GM18508 (cell line): ENCODE measurements at regions not wholly inside any gene's neighbourhood (a gene's known extent, or its start where the extent isn't known, plus 50 kb on each side); places are given as distances from the start of the nearest gene placed in this dataset.
"Not testable (repeated sequence)": the region's sequence is repeated elsewhere in the genome, so short reads cannot be mapped to it uniquely, and the experiment has no call there.

Experiments
- ATAC-seq: cut with Tn5 transposase; IDR thresholded peaks from one replicate; pipeline ENCODE4 v1.9.1; 2021; ENCODE audit warnings: moderate number of reproducible peaks; ENCODE audit not compliant: insufficient read depth, unreplicated experiment

DNA sequence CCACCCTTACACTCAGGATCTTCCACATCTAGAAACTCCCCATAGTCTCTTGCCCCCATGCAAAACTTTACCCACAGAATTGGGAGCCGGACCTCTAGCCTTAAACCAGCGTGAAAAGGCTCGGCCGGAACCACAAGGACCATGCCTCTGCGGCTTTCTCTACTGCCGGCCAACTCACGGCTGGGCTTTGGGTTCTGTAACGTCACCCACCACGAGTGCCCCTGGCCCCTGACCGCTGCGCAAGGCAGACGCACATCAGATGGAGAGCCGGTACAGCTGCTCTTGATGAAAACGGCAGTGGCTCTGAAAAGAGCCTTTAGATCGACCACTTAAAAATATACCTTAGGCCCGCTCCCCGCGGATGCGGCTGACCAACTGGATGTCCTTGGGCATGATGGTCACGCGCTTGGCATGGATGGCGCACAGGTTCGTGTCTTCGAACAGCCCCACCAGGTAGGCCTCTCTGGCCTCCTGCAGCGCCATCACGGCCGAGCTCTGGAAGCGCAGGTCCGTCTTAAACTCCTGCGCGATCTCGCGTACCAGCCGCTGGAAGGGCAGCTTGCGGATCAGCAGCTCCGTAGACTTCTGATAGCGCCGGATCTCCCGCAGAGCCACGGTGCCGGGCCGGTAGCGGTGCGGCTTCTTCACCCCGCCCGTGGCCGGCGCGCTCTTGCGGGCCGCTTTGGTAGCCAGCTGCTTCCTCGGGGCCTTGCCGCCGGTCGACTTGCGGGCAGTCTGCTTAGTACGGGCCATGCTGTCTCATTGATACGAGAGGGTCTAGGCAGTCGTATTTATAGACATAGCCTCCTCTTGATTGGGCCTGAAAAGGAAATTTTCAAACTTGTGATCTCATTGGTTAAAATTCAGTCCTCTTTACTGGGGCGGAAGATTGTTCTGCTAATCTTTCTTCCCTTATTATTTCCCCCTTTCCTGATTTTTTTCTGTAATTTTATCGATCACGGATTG is 66.3 kb downstream of the FAM72C start:
- not testable (repeated sequence) for ATAC-seq

DNA sequence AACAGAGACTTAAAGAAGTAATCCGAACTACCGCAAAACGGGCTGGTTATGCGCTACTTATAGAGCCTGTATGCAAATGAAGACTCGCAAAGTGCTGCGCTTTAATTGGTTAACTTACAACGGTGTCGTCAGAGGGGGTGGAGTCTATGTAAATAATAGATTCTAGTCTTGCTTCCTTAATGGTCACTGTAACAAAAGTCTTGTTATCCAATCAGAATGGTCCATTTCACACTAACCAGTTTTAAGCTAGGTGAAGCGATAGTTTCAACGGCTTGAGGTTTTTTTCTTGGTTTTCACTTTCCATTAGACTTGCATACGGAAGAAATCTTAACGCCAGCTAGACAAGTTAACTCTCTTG is 67.2 kb downstream of the FAM72C start:
- ATAC-seq, result not testable (repeated sequence)

DNA sequence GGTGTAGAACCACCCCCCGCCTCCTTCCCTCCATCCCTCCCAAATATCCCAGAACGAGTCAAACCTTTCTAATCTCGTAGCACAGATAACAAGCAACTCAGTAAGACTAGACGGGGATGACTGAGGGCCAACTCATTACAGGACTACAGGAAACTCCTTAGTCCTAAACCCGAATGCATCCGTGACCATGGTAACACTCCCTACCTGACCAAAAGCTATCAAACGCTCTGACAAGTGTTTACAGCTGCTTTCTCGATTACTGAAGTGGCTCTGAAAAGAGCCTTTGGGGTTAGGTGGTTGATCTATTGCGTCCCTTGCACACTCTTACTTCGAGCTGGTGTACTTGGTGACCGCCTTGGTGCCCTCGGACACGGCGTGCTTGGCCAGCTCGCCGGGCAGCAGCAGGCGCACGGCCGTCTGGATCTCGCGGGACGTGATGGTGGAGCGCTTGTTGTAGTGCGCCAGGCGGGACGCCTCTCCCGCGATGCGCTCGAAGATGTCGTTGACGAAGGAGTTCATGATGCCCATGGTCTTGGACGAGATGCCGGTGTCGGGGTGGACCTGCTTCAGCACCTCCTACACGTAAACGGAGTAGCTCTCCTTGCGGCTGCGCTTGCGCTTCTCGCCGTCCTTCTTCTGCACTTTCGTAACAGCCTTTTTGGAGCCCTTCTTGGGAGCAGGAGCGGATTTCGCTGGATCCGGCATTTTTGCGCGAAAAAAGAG is 67.7 kb downstream of the FAM72C start:
- not testable (repeated sequence) for ATAC-seq

DNA sequence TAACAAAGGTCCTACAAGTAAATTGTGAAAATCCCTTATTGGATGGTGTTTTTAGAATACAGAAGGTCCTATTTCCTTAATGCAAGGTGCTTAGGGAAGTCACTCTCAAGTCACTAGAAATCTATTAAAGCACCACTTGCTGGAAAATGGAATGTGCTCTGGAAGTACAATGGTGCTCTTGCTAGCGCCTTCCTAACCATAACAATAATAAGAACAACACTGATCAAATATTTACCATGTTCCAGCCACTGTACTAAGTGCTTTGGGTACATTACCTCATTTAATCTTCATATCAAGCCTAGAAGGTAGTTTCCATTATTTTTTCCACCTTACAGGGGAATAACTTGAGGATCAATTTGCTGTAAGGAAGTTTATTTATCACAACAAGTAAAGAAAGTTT is 75.4 kb downstream of the FAM72C start:
- not testable (repeated sequence) for ATAC-seq

DNA sequence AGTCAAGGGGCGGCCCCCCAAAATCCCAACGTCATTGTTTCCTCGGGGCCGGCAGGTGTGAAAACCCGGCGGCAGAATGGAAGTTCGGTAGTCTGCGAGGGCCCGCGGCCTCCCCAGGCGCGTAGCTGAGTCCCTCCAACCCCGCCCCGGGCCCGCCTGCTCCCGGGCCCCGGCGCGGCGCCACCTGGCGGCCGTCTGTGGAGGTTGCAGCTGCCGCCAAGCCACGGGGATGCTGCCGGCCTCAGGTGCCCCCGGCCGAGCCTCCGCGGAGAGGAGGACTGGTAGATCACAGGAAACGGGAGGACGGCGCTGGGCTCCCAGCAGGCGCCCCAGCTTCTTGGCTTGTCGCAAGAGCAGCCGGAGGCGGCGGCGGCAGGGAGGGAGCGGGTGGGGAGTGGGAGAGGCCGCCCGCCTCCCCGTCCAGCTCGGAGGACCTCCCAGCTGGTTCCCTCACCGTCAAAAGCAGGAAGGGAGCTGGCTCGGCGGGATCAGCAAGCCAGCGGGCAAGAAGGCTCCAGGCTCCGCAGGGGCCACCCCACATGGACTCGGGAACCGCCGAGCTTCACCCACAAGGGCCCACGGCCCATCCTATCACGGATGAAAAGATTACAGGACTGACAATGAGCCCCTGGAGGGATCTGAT is 86.7 kb downstream of the FAM72C start:
- ATAC-seq, result not testable (repeated sequence)

DNA sequence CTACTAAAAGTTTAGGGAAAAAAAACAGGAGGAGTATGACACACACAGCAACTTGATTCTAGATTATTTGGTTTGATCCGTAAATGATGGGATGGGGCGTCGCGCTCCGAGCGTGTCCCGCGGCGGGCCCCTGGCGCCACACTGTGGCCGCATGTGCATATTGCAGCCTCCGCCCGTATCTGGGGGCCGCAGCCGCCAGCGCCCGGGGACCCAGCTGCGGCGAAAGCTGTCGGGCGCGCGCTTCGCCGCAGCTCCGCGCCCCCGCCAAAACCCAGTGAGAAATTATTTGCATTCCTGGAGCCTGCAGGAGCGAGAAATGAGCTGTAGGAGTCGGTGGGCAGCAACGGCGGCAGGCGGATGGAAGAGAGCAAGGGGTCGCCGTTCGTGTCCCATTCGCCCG is 87.3 kb downstream of the FAM72C start:
- ATAC-seq, result not testable (repeated sequence)

DNA sequence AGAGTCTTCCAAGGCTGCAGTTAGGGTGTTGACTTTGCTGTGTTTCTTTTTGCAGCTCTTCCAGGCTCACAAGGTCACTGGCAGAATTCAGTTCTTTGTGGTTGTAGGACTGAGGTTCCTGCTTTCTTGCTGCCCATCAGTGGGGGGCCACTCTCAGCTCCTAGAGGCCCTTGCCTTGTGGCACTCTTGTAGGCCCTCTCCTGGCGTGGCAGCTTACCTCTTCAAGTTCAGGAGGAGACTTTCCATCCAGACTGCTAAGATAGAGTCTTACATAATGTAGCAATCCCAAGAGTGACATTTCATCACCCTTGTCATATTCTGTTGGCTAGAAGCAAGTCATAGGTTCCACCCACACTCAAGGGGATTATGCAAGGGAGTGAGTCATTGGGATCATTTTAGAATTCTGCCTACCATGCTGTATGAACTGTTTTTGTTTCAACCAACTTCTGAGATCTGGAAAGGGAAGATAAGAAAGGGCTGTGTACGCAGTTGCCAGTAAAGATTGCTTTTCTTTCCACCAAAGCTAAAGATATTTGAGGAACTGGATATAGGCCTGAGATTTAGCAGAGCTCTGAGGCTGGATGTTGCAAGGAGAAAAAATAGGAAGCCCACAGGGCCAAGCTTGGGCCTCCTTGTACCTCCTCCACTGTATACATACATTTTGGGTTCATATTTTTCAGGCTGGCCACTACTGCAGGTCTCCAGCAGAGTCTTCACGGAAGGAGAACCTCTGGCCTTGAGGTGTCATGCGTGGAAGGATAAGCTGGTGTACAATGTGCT is 91.8 kb downstream of the FAM72C start:
- ATAC-seq, result not testable (repeated sequence)

DNA sequence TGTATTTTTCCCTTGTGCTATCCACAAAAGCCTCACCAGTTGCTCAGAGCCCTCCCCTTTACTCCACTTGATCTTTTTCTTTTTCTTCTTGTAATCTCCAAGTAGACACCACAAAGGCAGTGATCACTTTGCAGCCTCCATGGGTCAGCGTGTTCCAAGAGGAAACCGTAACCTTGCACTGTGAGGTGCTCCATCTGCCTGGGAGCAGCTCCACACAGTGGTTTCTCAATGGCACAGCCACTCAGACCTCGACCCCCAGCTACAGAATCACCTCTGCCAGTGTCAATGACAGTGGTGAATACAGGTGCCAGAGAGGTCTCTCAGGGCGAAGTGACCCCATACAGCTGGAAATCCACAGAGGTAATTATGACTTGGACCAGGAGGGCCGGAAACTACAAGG is 95.8 kb downstream of the FAM72C start:
- not testable (repeated sequence) for ATAC-seq

DNA sequence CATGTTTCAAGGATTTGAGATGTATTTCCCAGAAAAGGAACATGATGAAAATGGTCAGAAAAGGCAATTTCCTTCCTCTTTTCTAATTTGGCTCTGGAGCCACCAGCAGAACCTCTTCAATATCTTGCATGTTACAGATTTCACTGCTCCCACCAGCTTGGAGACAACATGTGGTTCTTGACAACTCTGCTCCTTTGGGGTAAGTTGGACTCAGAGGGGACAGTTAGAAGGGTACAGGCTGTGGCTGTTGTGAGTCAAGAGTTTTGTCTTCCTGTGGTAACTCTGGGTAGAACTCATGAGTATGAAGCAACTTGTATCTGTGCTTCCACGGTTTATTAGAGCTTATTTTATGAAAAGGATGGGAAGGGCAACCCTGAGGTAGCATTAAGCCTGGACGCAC is 97.2 kb downstream of the FAM72C start:
- ATAC-seq, result not testable (repeated sequence)

DNA sequence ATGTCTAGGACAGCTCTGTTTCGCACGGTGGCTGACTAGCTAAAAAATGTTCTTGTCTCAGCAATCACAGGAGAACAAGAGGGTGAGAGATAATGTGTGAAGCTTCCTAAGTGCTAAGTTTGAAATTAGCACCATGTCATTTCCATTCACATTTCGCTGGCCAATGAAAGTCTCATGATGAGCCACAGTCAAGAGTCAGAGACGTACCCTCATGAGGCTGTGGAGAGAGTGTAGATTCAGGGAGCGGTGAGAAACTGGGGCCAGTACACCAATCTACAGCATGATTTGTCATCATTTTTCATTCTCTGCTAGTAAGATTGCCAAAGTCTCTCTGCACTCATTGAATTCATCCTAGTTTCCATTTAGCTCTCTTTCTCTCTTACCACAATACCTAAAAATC is 98.1 kb downstream of the FAM72C start:
- ATAC-seq, result not testable (repeated sequence)

DNA sequence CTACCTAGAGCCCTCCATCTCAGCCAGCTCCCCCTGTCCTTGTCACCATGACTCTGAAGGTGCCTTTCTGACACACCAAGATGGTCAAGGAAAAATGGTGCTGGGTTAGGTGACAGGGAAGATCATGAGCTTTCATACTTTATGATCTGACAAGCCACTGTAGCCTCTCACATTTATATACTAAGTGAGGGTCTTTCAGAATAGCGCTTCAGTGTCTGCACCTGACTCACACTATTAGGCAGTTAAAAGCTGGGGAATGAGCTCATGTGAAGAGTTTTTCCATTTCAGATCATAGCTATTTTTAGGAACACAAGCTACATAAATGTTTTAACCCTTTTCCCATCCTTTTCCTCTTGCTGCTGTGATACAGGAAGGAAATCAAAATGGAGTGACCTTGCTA is 101.4 kb downstream of the FAM72C start:
- not testable (repeated sequence) for ATAC-seq

DNA sequence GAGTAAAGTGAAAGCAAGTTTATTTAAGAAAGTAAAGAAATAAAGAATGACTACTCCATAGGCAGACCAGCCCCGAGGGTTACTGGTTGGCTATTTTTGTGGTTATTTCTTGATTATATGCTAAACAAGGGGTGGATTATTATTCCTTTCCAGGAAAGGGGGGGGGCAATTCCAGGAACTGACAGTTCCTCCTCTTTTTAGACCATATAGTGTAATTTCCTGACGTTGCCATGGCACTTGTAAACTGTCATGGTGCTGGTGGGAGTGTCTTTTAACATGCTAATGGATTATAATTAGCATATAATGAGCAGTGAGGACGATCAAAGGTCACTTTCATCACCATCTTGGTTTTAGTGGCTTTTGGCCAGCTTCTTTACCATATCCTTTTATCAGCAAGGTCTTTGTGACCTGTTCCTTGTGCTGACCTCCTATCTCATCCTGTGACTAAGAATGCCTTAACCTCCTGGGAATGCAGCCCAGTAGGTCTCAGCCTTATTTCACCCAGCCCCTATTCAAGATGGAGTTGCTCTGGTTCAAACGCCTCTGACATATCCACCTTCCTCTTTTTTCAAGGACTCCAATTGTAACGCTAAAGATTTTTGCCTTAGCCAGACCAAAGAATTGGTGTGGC is 104.1 kb downstream of the FAM72C start:
- ATAC-seq, result not testable (repeated sequence)

DNA sequence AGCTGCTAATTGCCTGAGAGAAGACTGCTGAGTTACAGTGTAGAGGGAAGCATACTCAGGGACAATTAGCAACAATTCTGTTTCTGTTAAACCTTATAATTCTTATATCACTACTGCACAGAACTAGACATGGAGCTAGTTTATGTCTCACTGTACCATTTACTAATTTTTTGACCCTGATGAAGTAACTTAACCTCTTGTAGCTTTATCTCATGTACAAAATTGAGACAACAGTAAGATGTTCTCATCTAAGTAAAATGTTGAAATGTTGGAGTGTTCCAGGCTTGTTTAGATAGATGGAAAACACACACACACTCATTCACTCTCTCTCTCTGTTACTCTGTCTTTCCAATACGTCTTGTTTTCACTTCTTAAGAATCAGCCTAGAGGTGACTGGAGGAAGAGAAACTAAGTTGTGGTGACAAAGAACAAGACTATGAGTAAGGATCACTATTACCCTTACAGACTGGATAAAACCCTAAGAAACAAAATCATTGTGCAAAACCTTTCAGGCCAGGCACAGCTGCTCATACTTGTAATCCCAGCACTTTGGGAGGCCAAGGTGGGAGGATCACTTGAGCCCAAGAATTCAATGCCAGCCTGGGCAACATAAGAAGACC is 107.8 kb downstream of the FAM72C start:
- ATAC-seq, result peak; percentile 83

DNA sequence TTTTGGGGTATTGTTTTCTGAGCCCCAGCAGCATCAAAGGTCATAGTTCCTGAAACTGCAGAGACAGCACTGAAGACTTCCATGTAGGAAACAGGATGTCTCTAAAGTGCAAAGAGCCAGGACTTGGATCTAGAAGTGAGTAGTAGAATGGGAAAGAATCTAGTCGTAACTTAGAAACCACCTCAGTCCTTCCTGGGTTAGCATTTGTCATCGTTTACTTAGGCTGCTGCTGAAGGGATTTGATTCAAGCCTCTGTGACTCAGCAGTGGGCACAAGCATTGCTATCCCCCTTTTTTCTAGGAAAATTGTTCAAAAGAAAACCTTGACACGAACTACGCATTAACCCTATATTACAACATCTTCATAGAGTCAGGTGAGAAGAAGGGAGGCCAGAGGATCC is 109.1 kb downstream of the FAM72C start:
- ATAC-seq, result not testable (repeated sequence)

DNA sequence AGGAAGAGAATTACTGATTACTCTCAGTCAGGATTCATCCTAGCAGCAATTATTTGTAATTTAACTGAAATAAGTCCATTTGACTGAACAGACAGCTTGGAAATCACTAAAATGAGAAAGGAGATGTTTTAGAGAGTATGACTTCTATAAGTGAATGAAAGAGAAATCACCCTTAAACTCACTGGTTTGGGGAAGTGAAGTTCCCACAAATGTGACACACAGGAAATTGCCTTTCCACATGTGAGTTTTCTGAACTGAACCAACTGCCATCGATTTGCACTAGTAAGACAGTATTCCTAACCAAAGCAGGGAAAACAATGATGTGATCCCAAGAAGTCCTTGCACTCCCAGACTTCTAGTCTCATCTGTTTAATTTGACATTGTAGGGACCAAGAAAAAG is 110.5 kb downstream of the FAM72C start:
- ATAC-seq, result not testable (repeated sequence)

DNA sequence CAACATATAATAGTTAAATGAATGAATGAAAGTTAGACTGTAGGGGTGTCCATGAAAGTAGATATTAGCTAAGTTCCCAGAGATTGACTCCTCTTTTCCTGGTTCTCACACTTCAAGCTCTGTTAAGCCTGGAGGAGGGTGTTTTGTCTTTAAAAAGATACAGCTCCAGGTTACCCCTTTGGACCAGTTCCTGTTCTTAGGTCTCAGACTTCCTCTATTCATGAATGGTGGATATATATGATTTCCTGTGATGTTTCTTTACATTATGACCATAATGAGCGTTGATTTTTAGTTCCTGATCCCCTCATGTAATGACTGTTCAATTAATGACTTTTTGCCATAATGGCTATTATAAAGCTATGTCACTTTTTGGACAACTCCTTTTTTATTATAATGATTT is 115.9 kb downstream of the FAM72C start:
- not testable (repeated sequence) for ATAC-seq

DNA sequence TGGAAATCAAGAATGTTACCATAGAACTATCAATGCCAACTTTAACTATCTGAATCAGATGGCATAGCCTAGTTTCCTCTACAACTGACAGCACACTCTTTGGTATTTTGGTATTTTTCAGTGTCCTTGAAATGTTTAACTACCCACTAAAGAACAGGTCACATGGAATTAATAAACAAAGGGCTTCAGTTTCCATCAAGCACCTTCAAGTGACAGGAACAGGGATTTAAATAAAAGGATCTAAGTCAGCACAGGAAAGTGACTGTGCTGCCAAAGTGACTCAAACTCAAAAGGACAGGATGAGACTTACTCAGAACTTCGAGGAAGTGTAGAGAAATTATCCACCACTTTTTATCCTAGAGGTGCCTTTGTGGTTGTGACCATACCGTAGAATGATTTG is 117.7 kb downstream of the FAM72C start:
- ATAC-seq, result not testable (repeated sequence)

DNA sequence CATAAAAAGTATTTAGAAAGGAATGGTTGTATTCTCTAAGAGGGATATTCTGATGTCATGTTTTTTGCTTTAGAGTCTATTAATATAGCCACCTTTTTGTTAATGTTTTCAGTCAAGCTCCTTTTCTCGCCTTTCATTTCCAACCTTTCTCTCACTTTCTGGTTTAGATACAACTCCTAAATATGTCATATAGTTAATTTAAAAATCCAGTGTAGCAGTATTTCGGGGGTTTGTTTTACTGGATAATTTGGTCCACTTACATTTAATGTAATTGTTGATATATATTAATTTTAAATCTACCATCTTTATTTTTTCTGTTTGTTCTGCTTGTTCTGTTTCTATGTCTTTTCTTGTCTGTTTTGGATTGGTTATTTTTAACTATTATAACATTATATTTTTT is 121.1 kb downstream of the FAM72C start:
- ATAC-seq, result not testable (repeated sequence)

DNA sequence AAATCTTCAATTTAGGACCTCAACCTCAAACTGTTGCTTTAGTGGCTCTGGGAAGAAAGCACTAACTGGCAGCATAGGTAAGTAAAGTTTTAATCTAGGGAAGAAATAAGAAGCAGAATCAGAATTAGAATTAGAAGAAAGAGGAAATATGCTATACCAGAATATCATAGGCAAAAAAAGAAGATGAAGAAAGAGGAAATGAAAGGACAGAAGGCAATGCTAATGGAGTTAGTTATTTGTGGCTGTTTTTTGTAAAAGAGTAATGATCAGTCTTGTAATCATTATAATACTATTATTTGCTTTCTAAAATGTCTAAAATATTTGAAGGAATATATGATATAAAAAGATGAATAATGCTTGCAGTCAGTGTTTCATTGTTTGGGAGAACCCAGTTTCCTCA is 122.9 kb downstream of the FAM72C start:
- ATAC-seq, result not testable (repeated sequence)
